SJCRH30 (cell line): ENCODE measurements at regions not wholly inside any gene's neighbourhood (a gene's known extent, or its start where the extent isn't known, plus 50 kb on each side); places are given as distances from the start of the nearest gene placed in this dataset.
"Not testable (repeated sequence)": the region's sequence is repeated elsewhere in the genome, so short reads cannot be mapped to it uniquely, and the experiment has no call there.

Source experiments
- DNase-seq, 2 experiments: peaks; one replicate each; pipeline ENCODE4 v3.0.0-alpha.2; 2015 to 2020
- H3K27ac ChIP-seq: fragments of 250-450 bp; sonication (Bioruptor Pico); 2 replicates; pipeline ENCODE4 v1.5.1; 2020; ENCODE audit warnings: mild to moderate bottlenecking, moderate library complexity
- H3K27me3 ChIP-seq: fragments of 250-450 bp; sonication (Bioruptor Pico); 2 replicates; pipeline ENCODE4 v1.5.1; 2020; ENCODE audit warnings: mild to moderate bottlenecking, moderate library complexity
- H3K36me3 ChIP-seq: fragments of 250-450 bp; sonication (Bioruptor Pico); 2 replicates; pipeline ENCODE4 v1.5.1; 2020; ENCODE audit warnings: mild to moderate bottlenecking, moderate library complexity
- H3K4me1 ChIP-seq: fragments of 250-450 bp; sonication (Bioruptor Pico); 2 replicates; pipeline ENCODE4 v1.5.1; 2020; ENCODE audit warnings: mild to moderate bottlenecking, moderate library complexity
- H3K4me3 ChIP-seq: fragments of 250-450 bp; sonication (Bioruptor Pico); 2 replicates; pipeline ENCODE4 v1.5.1; 2020; ENCODE audit warnings: mild to moderate bottlenecking, moderate library complexity
- H3K9me3 ChIP-seq: fragments of 250-450 bp; sonication (Bioruptor Pico); replicated peaks from 2 replicates; pipeline ENCODE4 v1.5.1; 2020; ENCODE audit warnings: mild to moderate bottlenecking, moderate library complexity

DNA sequence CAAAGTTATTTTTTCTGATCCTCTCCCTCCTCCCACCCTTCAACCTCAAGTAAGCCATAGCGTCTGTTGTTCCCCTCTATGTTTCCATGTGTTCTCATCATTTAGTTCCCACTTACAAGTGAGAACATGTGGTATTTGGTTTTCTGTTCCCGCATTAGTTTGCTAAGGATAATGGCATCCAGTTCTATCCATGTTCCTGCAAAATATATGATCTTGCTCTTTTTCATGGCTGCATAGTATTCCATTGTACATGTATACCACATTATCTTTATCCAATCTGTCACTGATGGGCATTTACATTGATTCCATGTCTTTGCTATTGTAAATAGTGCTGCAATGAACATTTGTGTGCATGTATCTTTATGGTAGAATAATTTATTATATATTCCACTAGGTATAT is 252.0 kb upstream of the ACVR2A start:
- not testable (repeated sequence) for H3K9me3 ChIP-seq, H3K27me3 ChIP-seq, H3K27ac ChIP-seq, H3K4me3 ChIP-seq, H3K36me3 ChIP-seq, H3K4me1 ChIP-seq, DNase-seq

DNA sequence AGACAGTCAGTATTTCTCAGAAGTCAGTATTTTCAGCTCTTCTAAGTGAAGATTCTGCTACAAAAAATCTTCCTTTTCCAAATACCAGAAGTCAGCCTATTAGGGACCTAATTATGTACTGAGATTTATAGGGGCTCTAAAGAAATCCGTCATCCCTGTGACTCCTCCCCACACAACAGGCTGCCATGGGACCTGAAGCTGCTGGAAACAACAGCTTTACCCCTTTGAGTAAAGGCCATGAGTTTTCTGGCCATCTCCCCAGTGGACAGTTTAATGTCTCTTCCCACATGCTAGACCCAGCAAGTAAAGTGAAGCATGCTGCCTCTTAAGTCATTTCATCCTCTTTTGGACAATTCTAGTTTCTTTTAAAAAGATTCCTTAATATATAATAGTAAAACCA is 255.7 kb upstream of the ACVR2A start:
- Histone ChIP-seq H3K4me1 (no peaks in the 10 kb centered on the region; the same call in 1 of the 2 replicates), H3K27ac (no peak overlapping the region), H3K4me3 (no peak overlapping the region), H3K27me3 (no peaks in the 10 kb centered on the region), H3K36me3 (no peaks in the 10 kb centered on the region), H3K9me3 (peaks cover 6% of the 10 kb centered on the region; the same call in 1 of the 2 replicates)
- no peak for DNase-seq

DNA sequence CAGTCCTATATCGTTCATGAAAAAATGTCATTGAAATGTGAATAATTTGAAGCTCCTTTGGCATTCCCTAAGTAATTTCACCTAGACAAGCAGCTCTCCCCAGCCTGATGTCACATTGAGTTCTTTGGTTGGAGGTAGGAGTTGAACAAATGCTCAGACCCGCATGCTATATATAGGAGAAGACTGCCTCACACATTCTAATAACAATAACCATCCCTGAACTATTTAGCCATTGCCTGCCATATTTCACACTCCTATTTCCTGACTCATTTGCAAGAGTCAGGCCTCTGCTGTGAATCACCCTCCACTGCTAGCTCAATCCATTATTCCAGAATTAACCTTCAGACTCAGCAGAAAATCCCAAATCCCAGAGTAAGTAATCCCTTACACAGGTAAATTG is 256.6 kb upstream of the ACVR2A start:
- Histone ChIP-seq H3K9me3 (peaks cover 6% of the 10 kb centered on the region; the same call in 1 of the 2 replicates), H3K4me1 (no peaks in the 10 kb centered on the region; the same call in 1 of the 2 replicates), H3K4me3 (no peak overlapping the region), H3K27ac (no peak overlapping the region), H3K27me3 (no peaks in the 10 kb centered on the region), H3K36me3 (no peaks in the 10 kb centered on the region)
- DNase-seq, result no peak

DNA sequence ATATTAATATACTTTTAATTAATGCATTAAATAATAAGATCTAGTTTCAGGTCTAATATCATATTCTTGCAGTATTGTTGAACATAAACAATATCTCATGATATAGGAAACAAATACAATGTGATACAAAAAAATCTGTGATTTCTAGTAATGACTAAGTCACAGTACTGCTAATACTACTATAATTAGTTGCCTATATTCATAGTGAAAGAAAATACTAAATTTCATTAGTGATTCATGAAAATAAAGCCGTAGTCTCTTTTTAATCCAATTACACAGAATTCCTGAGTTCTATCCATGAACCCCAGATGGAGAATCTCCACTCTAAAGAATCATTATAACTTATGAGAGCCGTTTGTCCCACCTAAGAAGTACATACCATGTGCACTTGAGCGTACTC is 266.3 kb upstream of the ACVR2A start:
- H3K4me1 ChIP-seq, result no peaks in the 10 kb centered on the region

DNA sequence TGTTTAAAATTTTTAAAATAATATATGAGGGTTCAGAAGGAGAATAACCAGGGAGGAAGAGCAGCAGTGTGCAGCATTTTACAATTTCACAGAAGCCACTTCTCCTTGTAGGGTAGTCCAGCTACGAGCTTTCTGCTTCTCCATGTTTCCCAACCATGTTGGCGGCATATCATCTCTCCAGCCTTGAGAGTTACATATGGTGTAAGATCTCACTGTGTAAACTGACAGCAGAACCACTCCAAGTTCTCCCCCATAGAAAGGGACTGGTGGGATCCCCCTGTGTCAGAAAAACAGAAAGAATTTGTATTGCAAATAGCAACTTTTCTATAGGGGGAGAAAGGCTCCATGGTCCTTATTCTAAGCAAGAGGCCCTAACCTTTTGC is 266.8 kb upstream of the ACVR2A start:
- Histone ChIP-seq H3K4me3 (no peak overlapping the region), H3K9me3 (no peaks in the 10 kb centered on the region), H3K27ac (no peak overlapping the region), H3K27me3 (no peaks in the 10 kb centered on the region), H3K36me3 (no peaks in the 10 kb centered on the region), H3K4me1 (no peaks in the 10 kb centered on the region)
- no peak for DNase-seq

More for the DNA sequence above, 266.3 kb upstream of the ACVR2A start:
- Histone ChIP-seq H3K4me3 (no peak overlapping the region), H3K27ac (no peak overlapping the region), H3K36me3 (no peaks in the 10 kb centered on the region), H3K9me3 (no peaks in the 10 kb centered on the region), H3K27me3 (no peaks in the 10 kb centered on the region)
- DNase-seq, result no peak

DNA sequence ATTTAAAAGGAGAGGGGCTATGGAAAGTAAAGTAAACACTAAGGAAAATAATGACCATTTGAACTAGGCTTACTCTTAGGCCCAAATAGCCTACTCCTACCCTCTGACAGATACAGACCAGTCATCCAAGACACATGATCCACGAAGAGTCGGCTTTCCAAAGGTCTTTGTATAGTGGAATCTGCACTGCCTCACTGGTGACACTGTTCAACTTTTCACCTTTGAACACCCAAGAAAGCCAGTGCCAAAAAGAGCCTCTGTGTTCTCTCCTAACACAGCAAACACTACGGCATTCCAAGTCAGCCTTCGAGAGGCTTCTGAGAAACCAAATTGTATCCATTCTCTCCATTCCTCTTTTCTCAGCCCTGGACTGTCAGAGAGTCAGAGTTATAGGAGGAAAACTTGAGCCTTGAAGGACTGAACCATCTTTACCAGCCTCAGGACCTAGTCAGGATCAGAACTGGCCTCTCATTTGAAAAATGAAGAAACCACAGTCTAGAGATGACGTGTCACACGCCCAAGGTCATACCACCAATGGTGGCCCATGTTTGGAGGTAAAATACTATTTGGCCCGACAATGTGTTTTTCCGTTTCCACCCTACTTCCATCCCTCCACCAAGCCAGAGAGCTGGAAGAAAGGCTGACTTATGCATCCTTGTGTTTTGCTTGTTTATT is 267.4 kb upstream of the ACVR2A start:
- Histone ChIP-seq H3K9me3 (no peaks in the 10 kb centered on the region), H3K36me3 (no peaks in the 10 kb centered on the region), H3K27me3 (no peaks in the 10 kb centered on the region), H3K4me3 (no peak overlapping the region), H3K4me1 (no peaks in the 10 kb centered on the region), H3K27ac (no peak overlapping the region)
- no peak for DNase-seq

DNA sequence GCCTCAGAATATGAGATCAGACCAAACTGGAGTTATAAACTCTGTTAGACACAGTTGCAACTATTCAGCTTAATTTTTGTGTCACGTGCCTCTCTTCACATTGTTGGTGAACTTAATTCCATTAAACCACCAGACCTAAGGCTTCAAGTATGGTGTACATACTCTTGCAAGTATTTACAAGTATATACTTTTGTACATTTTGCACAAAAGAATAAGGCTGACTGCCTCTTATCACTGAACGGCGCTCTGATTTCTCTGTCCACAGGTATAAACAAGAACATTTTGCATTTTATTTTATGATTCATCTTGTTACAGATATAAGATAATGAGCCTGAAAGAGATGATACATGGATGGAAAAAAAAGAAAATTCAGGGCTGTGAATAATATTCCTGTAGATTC is 269.7 kb upstream of the ACVR2A start:
- no peak for DNase-seq
- H3K27me3 ChIP-seq, result no peaks in the 10 kb centered on the region
- H3K4me3 ChIP-seq, result no peak overlapping the region
- no peak overlapping the region for H3K27ac ChIP-seq
- no peaks in the 10 kb centered on the region for H3K36me3 ChIP-seq
- H3K9me3 ChIP-seq, result no peaks in the 10 kb centered on the region; the same call in 1 of the 2 replicates
- H3K4me1 ChIP-seq, result no peaks in the 10 kb centered on the region

DNA sequence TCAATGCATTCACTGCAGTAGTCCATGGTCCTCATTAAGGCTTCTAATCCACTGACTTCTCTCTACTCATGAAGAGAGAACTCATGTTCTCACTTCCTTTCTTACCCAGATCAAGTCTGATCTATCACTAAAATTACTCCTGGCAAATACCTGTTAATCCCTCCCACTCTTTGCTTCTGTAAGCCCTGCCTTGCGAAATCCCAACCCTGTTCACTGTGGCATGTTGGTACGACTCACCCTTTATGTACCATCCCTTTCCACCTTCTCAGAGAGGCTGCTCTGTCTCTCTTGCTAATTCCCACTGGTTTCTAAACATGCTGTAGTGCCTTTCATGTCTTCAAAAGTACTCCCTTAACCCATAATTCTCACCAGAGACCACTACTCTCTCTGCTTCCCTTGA is 272.2 kb upstream of the ACVR2A start:
- no peaks in the 10 kb centered on the region for H3K4me1 ChIP-seq
- H3K27ac ChIP-seq, result no peak overlapping the region
- H3K36me3 ChIP-seq, result no peaks in the 10 kb centered on the region
- DNase-seq, result no peak
- H3K27me3 ChIP-seq, result no peaks in the 10 kb centered on the region
- no peak overlapping the region for H3K4me3 ChIP-seq
- no peaks in the 10 kb centered on the region; the same call in 1 of the 2 replicates for H3K9me3 ChIP-seq

DNA sequence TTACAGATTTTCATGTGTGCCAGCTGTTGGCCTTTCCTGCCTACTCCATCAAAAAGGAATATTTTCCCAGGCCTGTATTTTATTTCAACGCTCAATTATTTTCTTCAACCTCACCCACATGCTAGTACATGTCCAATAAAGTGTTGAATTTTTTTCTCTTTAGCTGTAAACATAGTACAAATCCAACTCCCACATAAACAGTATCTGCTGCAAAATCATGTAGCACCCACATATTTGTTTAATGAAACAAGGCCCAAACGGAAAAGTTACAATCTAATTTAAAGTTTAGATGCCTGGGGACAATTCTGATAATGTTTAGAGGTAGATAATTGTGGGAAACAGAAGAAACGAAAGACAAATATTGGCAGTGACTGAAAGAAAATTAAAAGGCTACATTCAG is 275.4 kb upstream of the ACVR2A start:
- no peaks in the 10 kb centered on the region for H3K36me3 ChIP-seq
- no peak overlapping the region for H3K27ac ChIP-seq
- H3K27me3 ChIP-seq, result no peaks in the 10 kb centered on the region

DNA sequence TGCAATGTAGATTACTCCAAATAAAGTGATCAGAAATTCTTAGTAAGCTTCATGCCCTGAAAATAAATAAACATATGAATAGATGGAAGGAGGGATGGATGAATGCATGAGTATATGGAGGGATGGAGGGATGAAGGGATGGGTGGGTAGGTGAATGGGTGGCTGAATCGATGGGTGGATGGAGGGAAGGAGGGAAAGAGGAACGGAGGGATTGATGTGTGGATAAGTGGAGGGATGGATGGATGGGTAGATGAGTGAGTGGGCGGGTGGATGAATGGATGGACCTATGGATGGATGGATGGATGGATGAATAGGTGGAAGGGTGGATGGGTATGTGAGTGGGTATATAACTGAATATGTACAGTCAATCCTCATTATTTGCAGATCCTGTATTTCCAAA is 276.7 kb upstream of the ACVR2A start:
- Histone ChIP-seq H3K4me3 (no peak overlapping the region), H3K27ac (no peak overlapping the region), H3K4me1 (no peaks in the 10 kb centered on the region), H3K27me3 (no peaks in the 10 kb centered on the region), H3K36me3 (no peaks in the 10 kb centered on the region), H3K9me3 (no peaks in the 10 kb centered on the region; the same call in 1 of the 2 replicates)
- DNase-seq, result no peak

More for the DNA sequence above, 275.4 kb upstream of the ACVR2A start:
- no peak for DNase-seq
- H3K9me3 ChIP-seq, result no peaks in the 10 kb centered on the region; the same call in 1 of the 2 replicates
- no peaks in the 10 kb centered on the region for H3K4me1 ChIP-seq
- H3K4me3 ChIP-seq, result no peak overlapping the region

DNA sequence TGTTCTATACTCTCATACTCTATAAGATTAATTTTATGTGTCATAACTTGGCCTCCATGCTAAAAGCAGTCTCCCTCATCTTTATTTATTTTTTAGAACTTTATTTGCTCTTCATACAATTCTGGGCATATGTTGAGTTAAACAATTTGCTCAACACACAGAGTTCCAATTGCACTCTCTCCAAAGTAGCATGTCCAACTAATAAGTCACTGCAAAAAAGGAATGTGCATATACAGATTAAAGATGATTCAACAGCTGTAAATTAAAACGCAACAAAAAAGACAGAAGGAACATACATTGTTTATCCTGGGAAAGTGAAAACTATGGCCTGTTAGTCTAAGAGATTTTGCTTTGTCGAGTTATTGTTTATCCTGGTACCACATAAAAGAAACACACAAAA is 277.7 kb upstream of the ACVR2A start:
- no peaks in the 10 kb centered on the region for H3K27me3 ChIP-seq
- DNase-seq, result no peak
- H3K9me3 ChIP-seq, result no peaks in the 10 kb centered on the region; the same call in 1 of the 2 replicates
- no peak overlapping the region for H3K4me3 ChIP-seq
- no peaks in the 10 kb centered on the region for H3K36me3 ChIP-seq
- no peak overlapping the region for H3K27ac ChIP-seq
- no peaks in the 10 kb centered on the region for H3K4me1 ChIP-seq

DNA sequence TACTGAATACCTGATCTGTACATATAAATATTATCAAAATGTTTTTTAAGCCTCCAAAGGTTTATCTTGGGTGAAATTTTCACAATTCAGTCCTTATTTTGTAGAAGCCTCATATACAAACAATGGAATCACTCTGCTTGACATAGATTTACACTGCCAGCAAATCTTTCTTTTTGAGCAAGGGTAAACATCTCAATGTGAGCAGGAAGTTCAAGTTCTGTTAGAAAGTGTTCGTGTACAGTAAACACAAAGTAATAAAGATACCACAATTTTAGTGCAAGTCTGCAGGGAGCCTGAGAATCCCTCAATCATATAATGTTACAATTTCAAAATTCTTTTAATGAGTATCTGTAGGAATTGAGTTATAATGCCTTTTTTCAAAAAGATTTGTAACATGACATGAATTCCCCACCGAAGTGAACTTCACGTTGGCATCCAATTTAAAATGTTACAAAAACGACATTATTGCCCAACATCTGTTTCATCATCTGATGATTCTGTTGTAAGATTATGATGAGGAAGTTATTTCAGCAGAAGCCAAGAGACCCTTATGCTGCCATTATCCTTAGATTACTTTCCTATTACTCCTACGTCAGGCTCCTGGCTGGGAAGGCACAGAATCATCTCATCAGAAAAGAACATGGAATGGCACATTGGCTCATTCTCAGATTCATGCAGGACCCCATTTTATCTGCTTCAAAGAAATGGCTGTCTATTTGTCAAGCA is 283.9 kb upstream of the ACVR2A start:
- H3K36me3 ChIP-seq, result no peaks in the 10 kb centered on the region
- no peak overlapping the region for H3K27ac ChIP-seq
- 0 out of 2 replicates have a peak, but pooled peaks cover 3% of the 10 kb centered on the region for H3K9me3 ChIP-seq
- no peak for DNase-seq
- no peaks in the 10 kb centered on the region for H3K27me3 ChIP-seq
- H3K4me3 ChIP-seq, result no peak overlapping the region
- H3K4me1 ChIP-seq, result no peaks in the 10 kb centered on the region

DNA sequence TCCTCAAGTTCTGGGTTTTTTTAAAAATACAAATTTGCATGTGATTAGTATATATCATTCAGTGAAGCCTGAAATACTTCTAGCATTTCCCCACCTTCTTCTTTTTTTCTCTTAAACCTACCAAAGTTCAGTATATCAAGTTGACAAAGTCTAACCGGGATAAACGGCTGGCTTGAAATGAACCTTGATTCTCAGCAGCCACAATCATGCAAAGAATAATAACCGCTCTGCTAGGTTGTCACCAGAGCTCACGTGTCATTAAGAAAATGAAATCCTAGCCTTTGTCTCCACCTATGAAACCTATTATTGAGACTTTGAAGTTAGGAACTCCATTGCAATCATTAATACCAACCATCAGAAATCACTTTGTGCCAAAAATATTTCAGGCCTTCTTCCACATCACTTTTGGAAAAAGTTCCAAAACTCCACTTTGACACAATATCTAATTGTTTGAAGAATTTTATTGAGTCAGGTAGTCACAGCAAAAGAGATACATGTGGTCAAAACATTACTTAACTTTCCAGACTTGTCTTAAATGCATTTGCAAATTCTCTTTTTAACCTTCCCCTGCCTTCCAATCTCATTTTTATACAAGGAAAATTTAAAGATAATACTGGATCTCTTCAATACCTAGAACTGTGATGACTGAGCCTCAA is 285.6 kb upstream of the ACVR2A start:
- Histone ChIP-seq H3K36me3 (no peaks in the 10 kb centered on the region), H3K9me3 (0 out of 2 replicates have a peak, but pooled peaks cover 3% of the 10 kb centered on the region)

DNA sequence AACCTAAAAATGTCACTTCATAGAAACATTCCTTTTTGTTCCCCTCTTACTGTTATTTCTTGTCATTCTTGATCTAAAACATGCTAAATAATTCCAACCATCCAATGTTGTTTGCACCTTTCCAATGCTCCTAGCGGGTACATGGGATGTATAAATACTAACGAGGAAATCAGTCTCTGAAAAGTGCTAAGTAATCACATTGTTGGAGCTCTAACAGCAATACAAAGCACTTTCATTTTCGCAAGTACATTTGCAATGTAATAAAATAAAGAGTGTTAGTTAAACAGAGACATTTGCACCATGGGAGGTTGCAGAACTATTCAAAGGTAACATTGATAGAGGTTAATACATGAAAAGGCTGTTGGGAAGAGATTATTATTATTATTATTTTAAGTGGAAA is 286.2 kb upstream of the ACVR2A start:
- Histone ChIP-seq H3K4me1 (no peaks in the 10 kb centered on the region), H3K4me3 (no peak overlapping the region), H3K36me3 (no peaks in the 10 kb centered on the region), H3K27ac (no peak overlapping the region), H3K9me3 (0 out of 2 replicates have a peak, but pooled peaks cover 3% of the 10 kb centered on the region), H3K27me3 (no peaks in the 10 kb centered on the region)
- no peak for DNase-seq

More for the DNA sequence above, 285.6 kb upstream of the ACVR2A start:
- H3K27me3 ChIP-seq, result no peaks in the 10 kb centered on the region
- H3K4me3 ChIP-seq, result no peak overlapping the region
- no peak for DNase-seq
- no peaks in the 10 kb centered on the region for H3K4me1 ChIP-seq
- no peak overlapping the region for H3K27ac ChIP-seq

DNA sequence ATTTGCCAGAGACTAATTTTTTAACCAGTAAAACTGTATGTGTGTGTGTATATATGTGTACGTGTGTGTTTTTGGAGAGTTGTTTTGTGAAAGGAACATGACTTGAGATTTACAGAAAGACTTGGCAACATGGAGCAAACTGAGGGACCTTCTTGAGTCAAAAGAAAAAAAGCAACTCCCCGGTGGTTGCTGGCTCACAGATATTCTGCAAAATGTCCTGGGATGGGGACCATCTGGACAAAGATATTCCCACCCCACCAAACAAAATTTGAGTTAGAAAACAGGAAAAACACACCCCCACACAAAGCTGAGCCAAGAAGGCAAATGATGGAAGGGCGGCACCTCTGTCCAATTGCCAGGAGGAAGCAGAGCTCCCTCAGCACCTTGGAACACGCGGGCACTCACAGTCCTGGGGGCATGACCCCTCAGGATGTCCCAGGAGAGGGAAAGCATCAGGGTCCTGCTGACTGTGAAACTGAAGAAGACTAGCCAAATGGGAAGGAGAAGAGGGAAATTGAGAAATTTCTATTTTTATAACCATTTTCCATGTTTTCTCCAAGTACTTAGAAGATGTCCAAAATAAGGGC is 290.2 kb upstream of the ACVR2A start:
- H3K4me3 ChIP-seq, result no peak overlapping the region
- no peaks in the 10 kb centered on the region for H3K4me1 ChIP-seq
- no peaks in the 10 kb centered on the region for H3K36me3 ChIP-seq
- DNase-seq, result no peak
- H3K27ac ChIP-seq, result no peak overlapping the region
- H3K9me3 ChIP-seq, result 0 out of 2 replicates have a peak, but pooled peaks cover 3% of the 10 kb centered on the region
- H3K27me3 ChIP-seq, result no peaks in the 10 kb centered on the region
